Smooth muscle cell (in vitro differentiated cells): ENCODE measurements at regions not wholly inside any gene's neighbourhood (a gene's known extent, or its start where the extent isn't known, plus 50 kb on each side); places are given as distances from the start of the nearest gene placed in this dataset.

ENCODE experiments used
- DNase-seq: peaks from one replicate; lab custom pipeline; 2025; ENCODE audit not compliant: unreplicated experiment; lab: John Stamatoyannopoulos, UW
- H2AFZ ChIP-seq: fragments of 200-600 bp; sonication (generic); 2 replicates; pipeline ENCODE4 v1.6.0; 2016; ENCODE audit warnings: antibody characterized with exemption, low read depth, mild to moderate bottlenecking
- H3F3A ChIP-seq: fragments of 200-600 bp; sonication (generic); 2 replicates; pipeline ENCODE4 v1.6.0; 2017; ENCODE audit warnings: antibody characterized with exemption, low read depth
- H3K27ac ChIP-seq: fragments of 200-600 bp; sonication (generic); 2 replicates; pipeline ENCODE4 v1.5.1; 2016; ENCODE audit warnings: low read depth, mild to moderate bottlenecking
- H3K27me3 ChIP-seq: fragments of 200-600 bp; sonication (generic); 2 replicates; pipeline ENCODE4 v1.6.1; 2016; ENCODE audit warnings: low read depth, mild to moderate bottlenecking
- H3K36me3 ChIP-seq: fragments of 200-600 bp; sonication (generic); 2 replicates; pipeline ENCODE4 v1.5.1; 2016; ENCODE audit warnings: low read depth
- H3K4me1 ChIP-seq: fragments of 200-600 bp; sonication (generic); 2 replicates; pipeline ENCODE4 v1.5.1; 2016; ENCODE audit warnings: low read depth
- H3K4me2 ChIP-seq: fragments of 200-600 bp; sonication (generic); 2 replicates; pipeline ENCODE4 v1.6.0; 2016; ENCODE audit warnings: mild to moderate bottlenecking
- H3K4me3 ChIP-seq: fragments of 200-600 bp; sonication (generic); 2 replicates; pipeline ENCODE4 v1.5.1; 2016; ENCODE audit warnings: mild to moderate bottlenecking
- H3K79me2 ChIP-seq: fragments of 200-600 bp; sonication (generic); 2 replicates; pipeline ENCODE4 v1.6.0; 2016; ENCODE audit warnings: low read depth, mild to moderate bottlenecking
- H3K9ac ChIP-seq: fragments of 200-600 bp; sonication (generic); 2 replicates; pipeline ENCODE4 v1.6.0; 2016; ENCODE audit warnings: low read depth
- H3K9me3 ChIP-seq: fragments of 200-600 bp; sonication (generic); replicated peaks from 2 replicates; pipeline ENCODE4 v1.5.1; 2016; ENCODE audit warnings: low read depth
- H4K20me1 ChIP-seq: fragments of 200-600 bp; sonication (generic); 2 replicates; pipeline ENCODE4 v1.6.0; 2016; ENCODE audit warnings: low read depth
- CTCF ChIP-seq: fragments of 200-600 bp; sonication (generic); IDR thresholded peaks from 2 replicates; pipeline ENCODE4 v1.5.1; 2017; ENCODE audit warnings: borderline replicate concordance, mild to moderate bottlenecking, antibody characterized with exemption; ENCODE audit not compliant: insufficient read depth, poor library complexity, severe bottlenecking
- WGBS: methylation state at CpG from one replicate; pipeline ENCODE4 v1.1.7; 2016; ENCODE audit warnings: low lambda C conversion rate; 5-methylcytosine and 5-hydroxymethylcytosine counted together

- DNase-seq, result peak; percentile 34
- H3K27me3 ChIP-seq, result no peaks in the 10 kb centered on the region
- peak overlapping the region; percentile 93 for H3K4me2 ChIP-seq
- peak overlapping the region; percentile 88 for H3K27ac ChIP-seq
- H3K36me3 ChIP-seq, result no peaks in the 10 kb centered on the region
- no peak for TF ChIP-seq CTCF
- no peaks in the 10 kb centered on the region for H3K4me1 ChIP-seq
- H3K4me3 ChIP-seq, result peak overlapping the region; percentile 59
- H3F3A ChIP-seq, result peaks cover 5% of the 10 kb centered on the region
- under 1% methylated on average over 22 of the region's 22 CpGs for WGBS
- peak overlapping the region; percentile 62 for H3K9ac ChIP-seq
- H4K20me1 ChIP-seq, result no peaks in the 10 kb centered on the region
- H3K9me3 ChIP-seq, result no peaks in the 10 kb centered on the region
- H2AFZ ChIP-seq, result no peak overlapping the region
- H3K79me2 ChIP-seq, result no peaks in the 10 kb centered on the region
These were observed 129.2 kb downstream of the HFE start for GRCh38 chr6:26216359-26216885.

- Histone ChIP-seq H3K9ac (peak overlapping the region; percentile 62), H3K4me3 (peak overlapping the region; percentile 59), H3K79me2 (no peaks in the 10 kb centered on the region), H3K9me3 (no peaks in the 10 kb centered on the region), H3K27me3 (no peaks in the 10 kb centered on the region), H3K4me2 (peak overlapping the region; percentile 93), H3F3A (peaks cover 5% of the 10 kb centered on the region), H3K27ac (peak overlapping the region; percentile 88), H4K20me1 (no peaks in the 10 kb centered on the region), H2AFZ (peak overlapping the region; percentile 29), H3K4me1 (peaks cover under 1% of the 10 kb centered on the region), H3K36me3 (no peaks in the 10 kb centered on the region)
- peak; percentile 37 for TF ChIP-seq CTCF
- WGBS, result under 1% methylated on average over 44 of the region's 44 CpGs
- peak; percentile 59 for DNase-seq
These were observed 129.9 kb downstream of the HFE start for GRCh38 chr6:26216886-26217713.

- no peaks in the 10 kb centered on the region for H3K36me3 ChIP-seq
- WGBS, result 5% methylated on average over 10 of the region's 10 CpGs
- no peaks in the 10 kb centered on the region for H3K9me3 ChIP-seq
- peak overlapping the region; percentile 29 for H2AFZ ChIP-seq
- no peak for TF ChIP-seq CTCF
- H3K4me1 ChIP-seq, result peaks cover 7% of the 10 kb centered on the region
- no peaks in the 10 kb centered on the region for H4K20me1 ChIP-seq
- peak overlapping the region; percentile 59 for H3K4me3 ChIP-seq
- H3K79me2 ChIP-seq, result no peaks in the 10 kb centered on the region
- DNase-seq, result no peak
- H3F3A ChIP-seq, result peaks cover 5% of the 10 kb centered on the region
- no peaks in the 10 kb centered on the region for H3K27me3 ChIP-seq
- peak overlapping the region; percentile 93 for H3K4me2 ChIP-seq
- peak overlapping the region; percentile 88 for H3K27ac ChIP-seq
- peak overlapping the region; percentile 62 for H3K9ac ChIP-seq
These were observed 130.5 kb downstream of the HFE start for GRCh38 chr6:26217714-26218075.
